ENCODE measurements at regions not wholly inside any gene's neighbourhood (a gene's known extent, or its start where the extent isn't known, plus 50 kb on each side); places are given as distances from the start of the nearest gene placed in this dataset.

- TF ChIP-seq REST (IDR thresholded peaks at IDR 0.05; ENCODE audit: insufficient read depth in 1 of 2, low read depth in 2 of 2, low read length in 2 of 2) (no peak), TAF1 (IDR thresholded peaks at IDR 0.05; ENCODE audit: borderline replicate concordance, insufficient read depth, low read length) (no peak), POLR2AphosphoS5 (IDR thresholded peaks at IDR 0.05; ENCODE audit: low read depth, low read length) (no peak), SIN3A (IDR thresholded peaks at IDR 0.05; ENCODE audit: borderline replicate concordance, insufficient read depth, low read length) (no peak), FOXP2 (optimal IDR thresholded peaks at IDR 0.05; ENCODE audit: borderline replicate concordance, extremely low read depth, extremely low read length, insufficient read depth) (no peak)
Measured at GRCh38 chr12:70185301-70185700, 57.9 kb upstream of the CNOT2 start.
